GM19043 (cell line): ENCODE measurements at regions not wholly inside any gene's neighbourhood (a gene's known extent, or its start where the extent isn't known, plus 50 kb on each side); places are given as distances from the start of the nearest gene placed in this dataset.
"Not testable (repeated sequence)": the region's sequence is repeated elsewhere in the genome, so short reads cannot be mapped to it uniquely, and the experiment has no call there.

Experiments used
- ATAC-seq: cut with Tn5 transposase; IDR thresholded peaks from one replicate; pipeline ENCODE4 v1.9.1; 2021; ENCODE audit warnings: low read depth; ENCODE audit not compliant: unreplicated experiment

DNA sequence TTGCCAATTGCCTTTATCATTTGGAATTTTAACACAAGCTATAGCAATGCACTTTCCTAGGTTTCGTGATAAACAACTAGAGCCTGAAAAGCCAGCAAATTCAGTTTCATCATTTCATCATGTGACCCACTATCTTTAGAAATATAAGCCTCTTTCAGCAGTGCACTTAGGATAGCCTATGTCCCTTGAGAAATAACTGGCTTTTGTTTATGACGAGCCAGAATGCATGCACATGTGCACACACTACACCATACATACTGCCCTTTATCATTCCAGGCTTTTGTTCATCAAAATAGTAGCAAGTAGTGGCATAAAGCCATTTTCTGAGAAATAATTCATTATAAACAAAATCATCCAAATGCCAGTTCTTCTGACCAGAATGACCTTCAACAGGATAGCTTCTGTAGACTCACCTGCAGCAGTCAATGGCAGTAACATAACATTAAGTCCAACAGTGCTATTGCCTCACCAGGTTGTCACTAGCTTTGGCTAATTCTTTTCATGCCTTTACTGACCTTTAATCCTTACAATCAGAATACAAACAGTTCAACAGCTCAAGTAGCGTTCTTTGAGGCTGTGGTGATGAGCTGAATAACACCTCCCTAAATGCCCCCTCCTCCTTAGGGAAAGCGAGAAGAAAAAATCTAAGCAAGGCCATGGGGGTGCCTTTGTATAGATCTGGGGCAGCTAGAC, 132.3 kb upstream of the SMARCA2 start:
- no peak for ATAC-seq

DNA sequence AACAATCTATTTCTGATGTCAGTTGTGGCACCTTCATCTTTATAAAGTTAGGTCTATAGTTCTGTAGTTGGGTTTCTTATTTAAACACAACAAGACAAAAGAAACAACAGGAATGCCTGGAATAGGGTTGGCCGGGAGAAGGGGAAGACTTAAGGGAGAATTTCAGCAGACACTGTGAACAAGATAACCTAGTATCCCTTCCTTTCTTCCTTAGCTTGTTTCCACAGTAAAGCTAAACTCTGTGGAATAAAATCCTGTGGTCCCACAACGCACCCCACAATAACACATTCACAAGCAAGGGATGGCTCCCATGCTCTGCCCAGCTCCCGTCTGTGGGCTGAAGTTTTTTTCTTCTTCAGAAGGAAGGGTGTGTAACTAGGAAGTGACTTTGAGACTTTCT, 124.9 kb upstream of the SMARCA2 start:
- no peak for ATAC-seq

DNA sequence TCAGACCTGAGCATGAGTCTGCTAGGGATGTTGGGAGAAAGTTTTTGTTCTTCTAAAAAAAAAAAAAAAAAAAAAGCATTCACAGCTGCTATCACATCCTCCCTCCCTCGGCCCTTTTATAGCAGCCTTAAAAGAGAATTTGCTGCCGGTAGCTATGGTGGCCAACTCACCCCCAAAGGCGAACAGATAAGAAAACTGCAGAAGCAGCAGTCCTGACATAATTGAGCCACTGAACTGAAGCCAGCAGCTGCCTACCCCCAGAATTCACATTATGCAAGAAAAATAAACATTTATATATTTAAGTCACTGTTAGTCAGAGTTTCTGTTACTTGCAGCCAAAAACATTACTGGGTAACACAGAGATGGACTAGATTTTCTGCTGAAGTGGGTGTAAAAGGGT, 124.3 kb upstream of the SMARCA2 start:
- ATAC-seq, result no peak

DNA sequence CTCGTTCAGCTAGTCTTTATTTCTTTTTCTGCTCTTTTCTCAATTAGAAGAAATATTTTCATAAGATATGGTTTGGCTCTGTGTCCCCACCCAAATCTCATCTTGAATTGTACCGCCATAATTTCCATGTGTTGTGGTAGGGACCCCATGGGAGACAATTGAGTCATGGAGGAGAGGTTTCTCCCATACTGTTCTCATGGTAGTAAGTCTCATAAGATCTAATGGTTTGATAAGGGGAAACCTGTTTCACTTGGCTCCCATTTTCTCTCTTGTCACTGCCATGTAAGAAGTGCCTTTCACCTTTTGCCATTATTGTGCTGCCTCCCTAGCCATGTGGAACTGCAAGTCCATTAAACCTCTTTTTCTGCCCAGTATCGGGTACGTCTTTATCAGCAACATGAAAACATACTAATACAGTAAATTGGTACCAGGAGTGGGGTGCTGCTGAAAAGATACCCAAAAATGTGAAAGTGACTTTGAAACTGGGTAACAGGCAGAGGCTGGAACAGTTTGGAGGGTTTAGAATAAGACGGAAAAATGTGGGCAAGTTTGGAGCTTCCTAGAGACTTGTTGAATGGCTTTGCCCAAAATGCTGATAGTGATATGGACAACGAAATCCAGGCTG, 112.0 kb upstream of the SMARCA2 start:
- not testable (repeated sequence) for ATAC-seq

DNA sequence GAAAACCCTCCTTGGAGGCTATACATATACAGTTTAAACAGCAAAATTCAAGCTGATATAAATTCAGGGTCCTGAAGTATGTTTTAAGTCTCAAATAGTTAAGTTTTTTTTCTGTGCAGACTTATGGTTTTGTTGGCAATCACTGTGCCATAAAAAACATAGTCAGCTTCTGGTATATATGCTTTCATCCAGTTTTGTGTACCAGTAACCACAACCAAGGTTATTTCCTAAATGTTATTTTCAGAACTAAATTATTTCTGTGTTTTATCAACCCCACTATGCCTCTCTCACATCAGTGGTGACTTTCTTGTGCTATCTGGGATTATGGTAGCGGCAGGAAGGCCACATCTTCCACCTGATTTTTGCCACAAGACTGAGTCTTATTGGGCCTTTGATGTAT, 107.7 kb upstream of the SMARCA2 start:
- no peak for ATAC-seq

DNA sequence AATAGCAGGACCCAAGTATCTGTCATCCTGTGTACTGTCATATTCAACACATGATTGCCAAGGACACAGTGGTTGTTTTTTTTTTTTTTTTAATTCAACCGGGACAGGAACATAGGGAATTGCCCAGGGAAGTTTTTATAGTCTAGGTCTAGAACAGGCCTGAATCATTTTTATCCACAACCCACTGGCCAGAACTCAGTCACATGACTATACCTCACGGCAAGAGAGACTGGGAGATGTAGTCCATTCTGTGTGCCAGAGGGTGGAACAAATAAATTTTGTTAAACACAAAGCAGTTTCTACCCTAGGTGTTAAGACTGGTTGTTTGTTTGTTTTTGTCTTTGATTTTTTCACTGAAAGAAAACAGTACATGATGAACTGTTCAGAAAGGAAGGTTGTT, 105.8 kb upstream of the SMARCA2 start:
- ATAC-seq, result no peak

DNA sequence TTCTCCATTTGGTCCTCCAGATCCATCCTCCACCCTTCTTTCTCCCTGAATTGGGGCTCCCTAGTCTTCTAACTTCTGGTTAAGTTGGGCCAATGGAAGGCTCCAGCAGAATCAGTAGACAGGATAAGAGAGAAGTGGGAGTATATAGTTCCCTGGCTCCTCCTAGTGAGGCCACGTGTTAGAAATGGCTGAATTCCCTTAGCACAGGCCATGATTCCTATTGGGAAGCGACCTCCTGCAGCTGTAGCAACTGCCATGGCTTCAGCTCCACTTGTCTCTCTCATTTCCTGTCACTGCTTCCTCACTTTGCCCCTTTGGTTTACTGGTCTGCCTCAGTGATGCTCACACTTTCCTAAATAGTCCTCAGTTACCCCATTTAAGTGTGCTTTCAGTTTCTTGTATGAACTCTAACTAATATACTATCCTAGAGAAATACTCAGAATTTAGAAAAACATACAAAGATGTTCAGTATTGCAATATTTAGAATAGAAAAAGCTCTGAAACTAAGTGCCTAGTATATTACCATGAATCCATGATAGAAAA, 104.8 kb upstream of the SMARCA2 start:
- no peak for ATAC-seq

DNA sequence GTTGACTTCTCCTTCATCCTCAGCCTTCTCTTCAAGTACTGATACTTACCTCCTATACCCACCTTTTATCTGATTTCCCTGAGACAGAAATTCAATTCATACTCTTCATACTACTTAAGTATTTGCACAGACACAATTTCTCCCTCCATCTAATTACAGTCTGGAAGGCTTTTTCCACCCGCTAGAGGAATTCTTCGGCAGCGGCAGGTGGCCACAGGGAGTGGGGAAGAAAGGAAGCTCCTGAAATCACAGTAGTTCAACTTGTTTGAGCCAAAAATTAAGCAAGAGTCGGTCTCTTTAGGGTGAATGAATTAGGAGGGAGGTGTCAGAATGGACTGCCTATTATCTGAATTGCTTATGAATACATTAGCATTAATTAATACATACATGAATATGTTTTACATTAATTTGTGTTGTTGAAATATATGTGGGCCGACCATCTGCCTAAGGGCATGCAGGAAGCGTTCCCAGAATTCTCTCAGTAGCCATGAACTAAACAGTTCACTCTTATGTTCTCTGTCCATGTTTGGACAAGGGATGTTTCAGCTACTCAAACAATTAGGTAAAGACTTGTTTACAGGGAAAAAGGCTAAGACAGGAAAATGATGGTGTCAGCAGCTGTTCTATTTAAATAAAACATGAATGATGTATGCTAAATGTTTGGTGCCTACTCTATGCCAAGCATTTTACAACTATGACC, 101.4 kb upstream of the SMARCA2 start:
- no peak for ATAC-seq

DNA sequence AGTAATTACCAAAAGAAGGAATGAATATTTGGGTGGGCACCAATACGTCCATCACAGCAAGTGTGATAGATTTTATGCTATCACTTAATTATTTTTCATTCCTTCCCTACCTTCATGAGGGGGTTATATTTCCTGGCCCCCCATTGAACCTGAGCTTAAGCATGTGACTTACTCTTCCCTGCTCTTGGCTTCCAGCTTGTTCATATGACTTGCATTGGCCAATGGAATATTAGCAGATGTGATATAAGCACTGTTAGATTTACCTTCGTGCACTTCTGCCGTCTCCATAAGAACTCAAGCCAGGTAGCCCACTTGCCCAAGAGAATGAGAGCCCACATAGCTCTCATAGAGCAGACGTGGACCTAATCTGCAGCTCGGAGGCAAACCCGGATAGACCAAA, 99.1 kb upstream of the SMARCA2 start:
- ATAC-seq, result no peak

DNA sequence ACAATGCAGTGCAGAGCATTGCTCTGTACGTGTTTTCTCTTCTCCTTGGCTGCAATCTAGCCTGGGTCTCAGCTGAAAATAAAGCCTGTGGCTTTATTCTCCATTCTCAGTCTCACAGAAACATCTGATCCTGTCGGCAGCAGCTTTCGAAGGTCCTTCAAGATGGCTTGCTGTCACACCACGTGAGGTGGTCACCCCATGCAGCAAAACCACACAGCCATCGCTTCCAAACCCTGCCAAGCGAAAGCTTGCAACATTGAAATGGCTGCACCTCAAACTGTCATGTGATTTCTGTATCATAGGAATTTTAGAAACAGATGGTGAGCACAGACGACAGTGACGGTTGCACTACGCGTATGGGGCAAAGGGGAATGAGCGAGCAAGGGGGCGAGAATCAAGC, 98.5 kb upstream of the SMARCA2 start:
- ATAC-seq, result no peak

DNA sequence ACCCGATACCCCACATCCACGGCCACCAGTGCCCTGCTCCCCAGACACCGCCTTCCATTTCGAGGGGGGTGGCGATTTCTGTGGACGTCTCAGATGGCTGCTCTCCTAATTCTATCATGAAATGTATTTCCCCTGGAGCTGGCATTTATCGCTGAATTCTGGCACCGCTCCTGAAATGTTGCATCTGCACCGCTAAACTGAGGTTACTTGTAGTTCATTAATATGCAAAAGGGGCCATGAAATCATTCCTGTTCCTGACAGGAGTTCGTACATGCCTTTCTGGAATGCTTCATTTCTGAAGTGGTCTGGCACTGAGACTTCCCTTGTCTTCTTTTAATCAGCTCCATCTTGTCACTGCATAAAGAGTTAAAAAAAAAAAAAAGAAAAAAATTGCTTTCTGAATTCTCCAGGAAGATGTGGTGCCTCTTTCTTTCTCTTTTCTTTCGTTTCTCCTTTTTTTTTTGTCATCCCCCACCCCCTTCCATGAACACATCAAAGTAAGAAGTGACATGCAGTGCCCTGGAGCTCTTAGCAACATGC, 97.7 kb upstream of the SMARCA2 start:
- ATAC-seq, result no peak

DNA sequence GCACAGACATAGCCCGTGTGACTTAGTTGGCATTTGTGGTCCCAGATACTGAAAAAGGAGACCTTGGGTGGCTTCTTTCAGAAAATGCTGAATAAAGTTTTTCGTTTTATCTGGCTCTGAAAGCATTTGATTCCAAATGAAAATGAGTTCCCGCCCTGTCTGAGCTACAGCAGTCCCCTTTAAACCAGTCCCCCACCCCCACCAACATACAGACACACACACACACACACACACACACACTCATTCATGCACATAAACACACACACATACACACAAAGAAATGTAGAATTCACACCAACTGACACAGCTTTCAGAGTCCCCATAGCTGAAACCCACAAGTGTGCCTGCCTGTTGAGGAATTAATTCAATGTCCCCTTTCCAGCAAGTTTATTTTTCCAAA, 97.0 kb upstream of the SMARCA2 start:
- no peak for ATAC-seq

DNA sequence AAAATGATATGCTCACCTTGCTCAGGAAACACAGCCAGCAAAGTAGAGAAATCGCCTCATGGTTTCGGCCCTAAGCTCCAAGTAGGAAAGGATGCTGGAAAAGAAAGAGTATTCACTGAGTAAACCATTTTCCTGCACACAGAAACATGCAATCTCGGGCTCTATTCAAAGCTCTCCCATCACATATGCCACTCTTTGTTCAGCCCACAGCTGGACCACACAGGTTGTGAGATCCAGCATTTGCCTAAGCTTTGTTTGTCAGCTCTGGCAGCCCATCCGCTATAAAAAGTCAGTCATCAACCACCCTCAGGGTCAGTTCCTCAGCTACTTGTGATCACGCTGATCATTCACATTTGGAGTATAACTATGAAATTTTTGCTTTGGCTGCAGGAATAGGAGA, 96.5 kb upstream of the SMARCA2 start:
- ATAC-seq, result no peak

DNA sequence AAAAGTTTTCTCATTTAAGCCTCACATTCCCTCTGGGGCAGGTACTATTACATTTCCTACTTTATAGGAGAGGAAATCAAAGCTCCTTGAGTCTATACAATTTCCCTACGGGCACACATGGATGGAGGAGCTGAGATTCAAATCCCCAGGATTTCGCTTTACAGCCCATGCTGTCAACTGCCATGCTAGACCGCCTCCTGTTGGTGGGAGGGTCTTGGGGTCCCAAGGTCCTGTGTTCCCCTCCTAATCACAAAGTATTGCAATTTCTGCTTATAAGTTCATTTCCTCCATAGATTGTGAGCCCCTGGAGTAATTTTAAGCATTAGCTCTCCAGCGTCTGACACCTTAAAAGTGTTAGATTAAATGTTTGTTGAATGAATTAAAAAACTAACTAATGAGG, 95.9 kb upstream of the SMARCA2 start:
- ATAC-seq, result no peak

DNA sequence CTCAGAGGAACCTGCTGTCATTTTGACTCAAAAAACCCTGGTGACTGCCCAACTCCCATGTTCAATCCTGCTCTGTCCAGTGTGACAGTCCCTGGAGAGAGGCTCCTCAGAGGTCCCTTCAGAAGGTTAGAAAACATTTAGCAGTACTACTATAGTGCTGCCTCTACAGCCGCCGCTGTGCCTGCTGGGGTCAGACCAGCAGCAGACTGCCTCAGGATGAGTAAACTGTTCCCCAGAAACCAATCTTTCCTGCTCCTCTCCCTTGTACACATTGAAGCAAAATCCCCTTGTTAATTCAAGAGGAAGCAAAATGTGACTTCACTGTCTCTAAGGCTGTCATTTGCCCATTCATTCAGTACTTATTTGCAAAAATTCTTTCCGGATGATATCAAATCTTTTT, 94.8 kb upstream of the SMARCA2 start:
- no peak for ATAC-seq

DNA sequence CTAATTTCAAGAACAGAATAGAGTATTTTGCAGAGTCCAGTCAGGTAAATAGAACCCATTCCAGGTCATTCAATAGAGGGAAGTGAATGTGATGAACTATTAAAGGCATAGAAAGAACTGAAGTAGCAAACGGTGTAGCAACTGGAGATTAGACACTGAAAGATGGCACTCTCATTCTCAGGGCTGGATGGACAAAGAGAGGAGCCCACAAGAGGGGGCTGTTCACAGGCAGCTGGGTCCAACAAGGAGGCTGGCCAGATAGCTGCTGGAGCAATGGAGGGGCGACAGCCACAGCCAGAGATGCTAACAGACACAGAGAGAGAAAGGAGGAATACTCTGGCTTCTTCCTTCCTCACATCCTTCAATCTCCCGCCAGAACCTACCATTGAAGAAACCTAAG, 93.1 kb upstream of the SMARCA2 start:
- no peak for ATAC-seq

DNA sequence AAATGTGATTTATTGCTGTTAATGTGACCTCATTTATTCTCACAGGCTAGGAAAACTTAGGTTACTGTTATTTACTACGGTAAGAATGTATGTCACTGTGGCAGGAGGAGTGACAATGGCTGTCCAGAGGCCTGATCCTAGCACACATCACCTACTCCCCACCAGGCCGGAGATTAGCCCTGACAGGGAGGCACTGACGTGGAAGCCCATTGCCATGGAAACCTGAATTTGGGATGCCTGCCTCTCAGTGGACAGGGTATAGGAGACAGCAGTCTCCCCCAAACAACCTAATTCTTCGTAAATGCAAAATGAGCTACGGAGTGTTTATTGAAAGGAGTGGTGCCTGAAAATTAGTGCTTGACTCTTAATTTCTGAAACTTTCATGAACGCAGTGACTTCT, 87.6 kb upstream of the SMARCA2 start:
- no peak for ATAC-seq

DNA sequence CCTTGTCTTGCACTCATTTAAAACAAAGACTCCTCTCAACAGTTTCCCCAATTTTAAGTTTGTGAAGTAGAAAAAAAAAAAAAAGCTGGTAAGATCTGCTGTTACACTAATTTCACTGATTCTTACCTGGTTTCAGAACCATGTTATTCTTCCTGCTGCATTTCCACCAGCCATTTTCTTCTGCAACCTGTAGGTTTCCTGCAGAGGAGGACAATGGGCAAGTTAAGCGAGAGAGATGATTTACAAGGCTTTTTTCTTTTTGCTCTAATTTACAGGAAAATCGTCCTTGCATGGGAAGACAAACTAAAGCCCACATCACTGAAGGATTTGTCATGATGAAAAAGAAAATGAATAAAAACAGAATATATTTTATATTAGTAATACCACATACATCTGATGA, 86.0 kb upstream of the SMARCA2 start:
- ATAC-seq, result no peak

DNA sequence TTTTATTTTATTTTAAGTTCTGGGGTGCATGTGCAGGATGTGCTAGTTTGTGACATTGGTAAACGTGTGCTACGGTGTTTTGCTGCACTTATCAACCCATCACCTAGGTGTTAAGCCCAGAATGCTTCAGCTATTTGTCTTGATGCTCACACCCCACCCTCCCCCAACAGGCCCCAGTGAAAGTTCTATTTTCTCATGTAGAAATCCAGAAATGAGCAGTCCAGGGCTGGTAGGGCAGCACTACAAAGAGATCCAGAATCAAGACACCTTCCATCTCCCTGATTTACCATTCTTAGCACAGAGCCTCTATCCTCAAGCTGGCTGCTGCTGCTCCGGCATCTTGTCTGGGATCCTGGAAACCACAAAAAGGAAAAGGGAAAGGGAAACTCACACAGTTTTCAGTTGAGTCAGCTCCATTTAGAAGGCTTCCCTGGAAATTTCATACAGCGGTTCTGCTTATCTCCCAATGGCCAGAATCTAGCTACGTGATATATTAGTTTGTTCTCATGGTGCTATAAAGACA, 85.4 kb upstream of the SMARCA2 start:
- peak; percentile 45 for ATAC-seq

DNA sequence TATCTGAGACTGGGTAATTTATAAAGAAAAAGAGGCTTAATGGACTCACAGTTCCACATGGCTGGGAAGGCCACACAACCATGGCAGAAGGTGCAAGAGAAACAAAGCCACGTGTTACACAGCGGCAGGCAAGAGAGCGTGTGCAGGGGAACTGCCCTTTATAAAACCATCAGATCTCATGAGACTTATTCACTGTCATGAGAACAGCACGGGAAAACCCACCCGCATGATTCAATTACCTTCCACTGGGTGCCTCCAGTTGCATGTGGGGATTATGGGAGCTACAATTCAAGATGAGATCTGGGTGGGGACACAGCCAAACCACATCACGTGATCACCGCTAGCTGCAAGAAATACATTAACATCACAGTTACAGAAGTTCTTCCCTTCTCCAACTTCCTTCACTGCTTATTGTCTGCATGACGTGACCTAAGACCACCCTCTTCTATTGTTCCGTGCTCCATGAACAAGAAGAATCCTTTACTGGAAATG, 84.9 kb upstream of the SMARCA2 start:
- peak; percentile 40 for ATAC-seq

DNA sequence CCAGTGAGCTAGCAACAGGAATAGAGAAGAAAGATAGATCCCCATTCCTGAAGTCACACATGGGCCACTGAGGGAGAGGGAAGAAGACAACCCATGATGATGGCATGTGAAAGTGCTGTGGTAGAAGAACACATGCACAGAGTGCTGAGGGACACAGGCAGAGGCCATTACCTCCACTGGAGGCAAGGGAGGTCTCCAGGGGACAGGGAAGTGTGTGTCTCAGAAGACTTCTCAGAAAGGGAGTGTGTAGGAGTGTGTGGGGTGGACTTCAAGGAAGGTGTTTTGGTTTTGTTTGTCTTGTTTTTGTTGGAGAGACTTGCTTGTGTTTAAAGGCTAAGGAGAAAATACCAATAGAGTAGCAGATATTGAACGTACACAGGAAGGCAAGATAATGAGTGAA, 77.0 kb upstream of the SMARCA2 start:
- ATAC-seq, result no peak
